ENCODE measurements at regions not wholly inside any gene's neighbourhood (a gene's known extent, or its start where the extent isn't known, plus 50 kb on each side); places are given as distances from the start of the nearest gene placed in this dataset.
"Not testable (repeated sequence)": the region's sequence is repeated elsewhere in the genome, so short reads cannot be mapped to it uniquely, and the experiment has no call there.

- no peak for DNase-seq
These were observed 189.3 kb upstream of the TPM1 start for GRCh38 chr15:62853114-62853840.

- no peak for DNase-seq
These were observed 188.7 kb upstream of the TPM1 start for GRCh38 chr15:62853841-62854225.

GRCh38 chr15:62854420-62855084, 188.0 kb upstream of the TPM1 start:
- no peak for DNase-seq

GRCh38 chr15:62855085-62855476, 187.5 kb upstream of the TPM1 start:
- no peak for DNase-seq

GRCh38 chr15:62856466-62857246, 185.9 kb upstream of the TPM1 start:
- DNase-seq = no peak

- DNase-seq = no peak
These were observed 185.1 kb upstream of the TPM1 start for GRCh38 chr15:62857411-62857853.

- DNase-seq = no peak
These were observed 184.2 kb upstream of the TPM1 start for GRCh38 chr15:62858343-62858742.

- no peak for DNase-seq
These were observed 179.8 kb upstream of the TPM1 start for GRCh38 chr15:62862717-62863116.

GRCh38 chr15:62866366-62866765, 176.2 kb upstream of the TPM1 start:
- DNase-seq = no peak

GRCh38 chr15:62867844-62868243, 174.7 kb upstream of the TPM1 start:
- no peak for DNase-seq

GRCh38 chr15:62868507-62868906, 174.0 kb upstream of the TPM1 start:
- no peak for DNase-seq

GRCh38 chr15:62869116-62869515, 173.4 kb upstream of the TPM1 start:
- no peak for DNase-seq

GRCh38 chr15:62870216-62870615, 172.3 kb upstream of the TPM1 start:
- no peak for DNase-seq

GRCh38 chr15:62870701-62871100, 171.8 kb upstream of the TPM1 start:
- DNase-seq = not testable (repeated sequence)

GRCh38 chr15:62873203-62873602, 169.3 kb upstream of the TPM1 start:
- DNase-seq = no peak

GRCh38 chr15:62874064-62874463, 168.5 kb upstream of the TPM1 start:
- DNase-seq = no peak

GRCh38 chr15:62874959-62875625, 167.5 kb upstream of the TPM1 start:
- no peak for DNase-seq

- DNase-seq = no peak
These were observed 166.9 kb upstream of the TPM1 start for GRCh38 chr15:62875626-62876021.

- no peak for DNase-seq
These were observed 165.2 kb upstream of the TPM1 start for GRCh38 chr15:62877276-62877857.

GRCh38 chr15:62878070-62878469, 164.5 kb upstream of the TPM1 start:
- DNase-seq = no peak

- no peak for DNase-seq
These were observed 162.8 kb upstream of the TPM1 start for GRCh38 chr15:62879770-62880169.

GRCh38 chr15:62880278-62880677, 162.3 kb upstream of the TPM1 start:
- DNase-seq = no peak

GRCh38 chr15:62881056-62881455, 161.5 kb upstream of the TPM1 start:
- no peak for DNase-seq

All from DMS153 (cell line).